ENCODE measurements at regions not wholly inside any gene's neighbourhood (a gene's known extent, or its start where the extent isn't known, plus 50 kb on each side); places are given as distances from the start of the nearest gene placed in this dataset.

- TF ChIP-seq CTCF (IDR thresholded peaks at IDR 0.05; ENCODE audit: poor library complexity, severe bottlenecking) (no peak), POLR2AphosphoS5 (IDR thresholded peaks at IDR 0.05) (no peak), REST (IDR thresholded peaks at IDR 0.05; ENCODE audit: borderline replicate concordance) (no peak), RAD21 (conservative IDR thresholded peaks at IDR 0.05) (no peak), EZH2 (IDR thresholded peaks at IDR 0.05; ENCODE audit: borderline replicate concordance, insufficient read depth, low read length, poor library complexity, severe bottlenecking) (no peak), SMC3 (conservative IDR thresholded peaks at IDR 0.05; ENCODE audit: poor library complexity) (no peak)
Measured at GRCh38 chr4:9691238-9692065, 90.0 kb upstream of the DRD5 start.
